GM06990 (cell line): ENCODE measurements at regions not wholly inside any gene's neighbourhood (a gene's known extent, or its start where the extent isn't known, plus 50 kb on each side); places are given as distances from the start of the nearest gene placed in this dataset.

ENCODE experiments used
- DNase-seq: peaks from one replicate; pipeline ENCODE4 v3.0.0-alpha.2; 2011; ENCODE audit not compliant: insufficient read length; ENCODE audit errors: extremely low read depth
- H3K27me3 ChIP-seq: replicated peaks from 2 replicates; pipeline ENCODE4 v1.6.0; 2011; ENCODE audit warnings: low read length; ENCODE audit not compliant: control insufficient read depth, insufficient read depth
- H3K36me3 ChIP-seq: 2 replicates; pipeline ENCODE4 v1.5.1; 2011; ENCODE audit warnings: low read length; ENCODE audit not compliant: control insufficient read depth, insufficient read depth
- H3K4me3 ChIP-seq: replicated peaks from 2 replicates; pipeline ENCODE4 v1.5.1; 2011; ENCODE audit warnings: low read depth, mild to moderate bottlenecking, control low read depth, low read length
- TF ChIP-seq, protein P1 (sequence below): IDR thresholded peaks from 2 replicates; pipeline ENCODE4 v1.5.1; 2011; ENCODE audit warnings: low read length, control low read depth, mild to moderate bottlenecking, inconsistent platforms; ENCODE audit not compliant: insufficient read depth, poor library complexity, severe bottlenecking

DNA sequence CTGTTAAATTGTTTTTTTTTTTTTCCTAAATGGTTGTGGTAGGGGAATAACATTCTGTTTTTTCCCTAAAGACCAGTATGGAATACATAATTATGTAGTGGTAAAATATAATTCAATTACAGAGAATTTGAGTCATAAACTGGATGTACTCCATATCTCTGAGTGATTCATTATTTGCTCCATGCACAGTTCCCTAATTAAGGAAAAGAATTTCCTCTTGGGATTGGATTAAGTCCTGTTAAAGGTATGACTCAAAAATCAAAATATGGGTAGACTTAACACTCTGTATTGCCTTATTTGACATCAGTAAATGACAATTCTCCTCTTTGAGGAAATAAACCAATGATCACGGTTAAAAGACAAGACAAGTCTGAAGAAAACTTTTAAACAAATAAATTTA, 78.0 kb upstream of the KCNH8 start:
- DNase-seq, result no peak
- no peaks in the 10 kb centered on the region for H3K27me3 ChIP-seq
- H3K36me3 ChIP-seq, result no peaks in the 10 kb centered on the region
- no peak overlapping the region for H3K4me3 ChIP-seq
- TF ChIP-seq, protein P1, sequence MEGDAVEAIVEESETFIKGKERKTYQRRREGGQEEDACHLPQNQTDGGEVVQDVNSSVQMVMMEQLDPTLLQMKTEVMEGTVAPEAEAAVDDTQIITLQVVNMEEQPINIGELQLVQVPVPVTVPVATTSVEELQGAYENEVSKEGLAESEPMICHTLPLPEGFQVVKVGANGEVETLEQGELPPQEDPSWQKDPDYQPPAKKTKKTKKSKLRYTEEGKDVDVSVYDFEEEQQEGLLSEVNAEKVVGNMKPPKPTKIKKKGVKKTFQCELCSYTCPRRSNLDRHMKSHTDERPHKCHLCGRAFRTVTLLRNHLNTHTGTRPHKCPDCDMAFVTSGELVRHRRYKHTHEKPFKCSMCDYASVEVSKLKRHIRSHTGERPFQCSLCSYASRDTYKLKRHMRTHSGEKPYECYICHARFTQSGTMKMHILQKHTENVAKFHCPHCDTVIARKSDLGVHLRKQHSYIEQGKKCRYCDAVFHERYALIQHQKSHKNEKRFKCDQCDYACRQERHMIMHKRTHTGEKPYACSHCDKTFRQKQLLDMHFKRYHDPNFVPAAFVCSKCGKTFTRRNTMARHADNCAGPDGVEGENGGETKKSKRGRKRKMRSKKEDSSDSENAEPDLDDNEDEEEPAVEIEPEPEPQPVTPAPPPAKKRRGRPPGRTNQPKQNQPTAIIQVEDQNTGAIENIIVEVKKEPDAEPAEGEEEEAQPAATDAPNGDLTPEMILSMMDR, result no peak

DNA sequence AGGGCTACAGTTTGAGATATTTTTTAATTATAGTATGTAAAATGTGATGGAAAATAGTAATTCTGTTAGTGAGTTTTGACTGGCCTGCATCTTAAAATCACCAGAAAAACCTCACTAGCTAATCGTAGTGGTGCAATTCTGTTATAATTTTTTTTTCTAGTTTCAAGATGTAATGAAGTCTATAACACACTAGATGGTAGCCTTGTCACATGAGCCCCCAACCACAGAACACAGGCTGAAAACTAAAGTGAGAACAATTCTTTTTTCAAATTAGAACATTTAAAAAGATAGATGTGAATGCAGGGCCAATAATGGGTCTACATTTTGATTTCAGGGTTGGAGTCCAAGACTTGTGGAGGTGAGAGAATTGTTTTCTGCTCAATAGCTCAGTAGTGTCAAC, 83.3 kb upstream of the KCNH8 start:
- no peaks in the 10 kb centered on the region for H3K27me3 ChIP-seq
- no peaks in the 10 kb centered on the region for H3K36me3 ChIP-seq
- no peak overlapping the region for H3K4me3 ChIP-seq
- DNase-seq, result no peak
- TF ChIP-seq, protein P1, result peak; percentile 46

DNA sequence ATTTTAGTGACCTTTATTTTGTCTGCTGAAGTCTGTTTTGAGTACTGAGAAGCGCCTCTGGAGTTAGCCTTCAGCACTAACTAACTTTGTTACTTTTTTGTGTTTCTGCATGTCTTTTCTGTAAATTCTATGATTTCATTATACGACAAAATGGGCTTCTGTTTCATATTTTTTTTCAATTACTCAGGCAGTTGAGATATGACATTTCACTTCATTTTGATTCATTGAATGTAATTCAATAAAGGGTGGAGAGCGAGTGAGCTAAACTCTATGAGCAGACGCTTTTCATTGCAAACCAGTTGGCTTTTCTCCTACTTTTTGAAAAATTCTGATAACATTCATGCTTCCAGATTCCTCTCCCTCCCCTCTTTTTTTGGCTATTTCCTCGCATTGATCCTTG, 84.4 kb upstream of the KCNH8 start:
- Histone ChIP-seq H3K27me3 (no peaks in the 10 kb centered on the region), H3K36me3 (no peaks in the 10 kb centered on the region), H3K4me3 (no peak overlapping the region)
- TF ChIP-seq, protein P1, result no peak
- no peak for DNase-seq

DNA sequence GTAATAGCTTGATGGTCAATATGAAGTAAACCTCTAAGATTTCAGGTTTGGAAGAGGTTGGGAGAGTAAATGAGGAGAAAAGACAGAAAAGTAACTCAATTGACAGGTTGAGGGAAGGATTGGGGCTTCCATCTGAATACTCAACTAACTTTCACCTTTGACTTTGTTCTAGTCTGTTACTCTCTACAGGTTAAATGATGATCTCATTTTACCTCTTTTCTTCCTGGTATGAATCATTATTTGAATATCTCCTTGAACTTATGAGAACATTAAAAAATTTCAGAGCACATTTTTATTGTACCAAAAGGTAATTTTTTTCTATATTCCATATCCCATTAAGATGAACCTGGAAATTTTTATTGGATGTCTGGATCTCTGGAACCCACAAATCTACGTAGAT, 87.9 kb upstream of the KCNH8 start:
- TF ChIP-seq, protein P1, result no peak

DNA sequence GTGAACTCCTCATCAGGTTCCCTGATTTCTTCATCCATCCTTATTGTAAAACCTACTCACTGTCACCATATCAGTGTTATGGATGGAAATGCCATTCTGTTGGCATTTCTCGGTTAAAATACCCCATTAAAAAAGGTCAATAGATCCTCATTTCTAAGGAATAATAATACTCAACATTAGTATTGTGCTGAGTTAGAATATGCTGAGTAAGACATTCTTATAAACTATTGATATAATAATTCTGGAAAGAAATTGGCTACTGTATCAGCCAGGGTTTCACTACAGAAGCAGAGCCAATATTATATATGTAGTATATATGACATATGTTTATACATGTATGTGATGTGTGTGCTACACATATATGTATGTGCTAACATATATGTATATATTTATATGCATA, 95.4 kb upstream of the KCNH8 start:
- H3K4me3 ChIP-seq, result no peak overlapping the region
- TF ChIP-seq, protein P1, result no peak
- DNase-seq, result no peak
- no peaks in the 10 kb centered on the region for H3K27me3 ChIP-seq
- no peaks in the 10 kb centered on the region for H3K36me3 ChIP-seq

More for the DNA sequence above, 87.9 kb upstream of the KCNH8 start:
- H3K36me3 ChIP-seq, result no peaks in the 10 kb centered on the region
- H3K4me3 ChIP-seq, result no peak overlapping the region
- no peaks in the 10 kb centered on the region for H3K27me3 ChIP-seq
- no peak for DNase-seq

DNA sequence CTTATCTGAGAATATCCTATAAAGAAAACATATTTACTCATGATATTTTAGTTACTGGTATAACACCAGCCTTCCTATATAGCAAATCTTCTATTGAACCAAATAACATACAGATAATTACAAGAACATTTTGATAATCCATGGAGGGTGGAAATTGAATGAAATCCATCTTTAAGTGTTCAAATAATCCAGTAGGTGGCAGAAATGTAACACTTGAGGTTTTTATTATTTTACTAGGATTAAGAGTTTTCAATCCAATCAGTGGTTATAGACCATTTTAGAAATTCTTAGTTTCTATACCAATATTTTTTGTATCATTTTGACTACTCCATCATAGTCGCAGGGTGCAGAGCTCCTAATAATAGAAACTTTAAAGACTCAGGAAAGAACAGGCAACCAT, 101.9 kb upstream of the KCNH8 start:
- H3K36me3 ChIP-seq, result no peaks in the 10 kb centered on the region
- DNase-seq, result no peak
- H3K4me3 ChIP-seq, result no peak overlapping the region
- TF ChIP-seq, protein P1, result peak; percentile 18
- no peaks in the 10 kb centered on the region for H3K27me3 ChIP-seq
